IMR-90 (cell line): ENCODE measurements at regions not wholly inside any gene's neighbourhood (a gene's known extent, or its start where the extent isn't known, plus 50 kb on each side); places are given as distances from the start of the nearest gene placed in this dataset.

Experiments used
- ATAC-seq: fragments of 200-7000 bp; cut with Tn5 transposase; 2 replicates; pipeline ENCODE4 v1.9.1; 2020; ENCODE audit warnings: low read depth, mild to moderate bottlenecking, moderate library complexity
- BruUV-seq: library from RNA; stranded (reverse); fragments of 400-500 nt; replicated peaks from 2 replicates; lab custom pipeline; 2021; lab: Mats Ljungman, UMichigan
- CTCF ChIA-PET: fragments of 300-600 bp; formaldehyde crosslinking; extraction: SDS; loops from one replicate; lab custom pipeline; 2021; ENCODE audit warnings: antibody characterized with exemption; lab: Yijun Ruan, JAX
- POLR2A ChIA-PET: fragments of 300-600 bp; sonication (Branson Sonifier 250); formaldehyde crosslinking; loops from one replicate; lab custom pipeline; 2022; ENCODE audit warnings: antibody characterized with exemption; ENCODE audit not compliant: unreplicated experiment; lab: Charles Lee
- DNase-seq: peaks from one replicate; pipeline ENCODE4 v3.0.0; 2013
- H2AFZ ChIP-seq: replicated peaks from 2 replicates; pipeline ENCODE3; 2013; ENCODE audit warnings: low read length, mild to moderate bottlenecking; ENCODE audit not compliant: poor library complexity
- H2AK5ac ChIP-seq: 2 replicates; pipeline ENCODE4 v1.6.1; 2013; ENCODE audit warnings: low read depth, low read length, inconsistent platforms
- H2AK9ac ChIP-seq: replicated peaks from 2 replicates; pipeline ENCODE3; 2013; ENCODE audit warnings: mild to moderate bottlenecking, low read depth, low read length, moderate library complexity; ENCODE audit not compliant: poor library complexity
- H2BK120ac ChIP-seq: 2 replicates; pipeline ENCODE4 v1.6.1; 2013; ENCODE audit warnings: low read depth, low read length, inconsistent platforms
- H2BK15ac ChIP-seq: 3 replicates; pipeline ENCODE4 v1.6.1; 2013; ENCODE audit warnings: low read depth, low read length, inconsistent platforms
- H2BK20ac ChIP-seq: 2 replicates; pipeline ENCODE4 v1.6.1; 2013; ENCODE audit warnings: low read depth, mild to moderate bottlenecking, inconsistent platforms, low read length, moderate library complexity
- H2BK5ac ChIP-seq: 2 replicates; pipeline ENCODE4 v1.6.1; 2013; ENCODE audit warnings: mild to moderate bottlenecking, low read depth, low read length, inconsistent platforms; ENCODE audit not compliant: poor library complexity, severe bottlenecking
- H3K14ac ChIP-seq: replicated peaks from 2 replicates; pipeline ENCODE4 v1.6.1; 2013; ENCODE audit warnings: low read depth, low read length, inconsistent platforms
- H3K18ac ChIP-seq: 2 replicates; pipeline ENCODE4 v1.6.1; 2013; ENCODE audit warnings: low read depth, low read length, control low read depth
- H3K23ac ChIP-seq: 2 replicates; pipeline ENCODE4 v1.6.1; 2013; ENCODE audit warnings: low read depth, low read length, inconsistent platforms
- H3K27ac ChIP-seq: 2 replicates; pipeline ENCODE4 v1.5.1; 2013; ENCODE audit warnings: mild to moderate bottlenecking, control low read depth, low read length; ENCODE audit not compliant: insufficient read depth
- H3K27me3 ChIP-seq: 2 replicates; pipeline ENCODE4 v1.6.1; 2013; ENCODE audit warnings: low read length; ENCODE audit not compliant: control insufficient read depth, insufficient read depth
- H3K36me3 ChIP-seq: 2 replicates; pipeline ENCODE4 v1.6.1; 2013; ENCODE audit warnings: low read length, mixed read lengths; ENCODE audit not compliant: control insufficient read depth, insufficient read depth
- H3K4ac ChIP-seq: 2 replicates; pipeline ENCODE4 v1.6.1; 2013; ENCODE audit warnings: low read depth, low read length, inconsistent platforms
- H3K4me1 ChIP-seq: 2 replicates; pipeline ENCODE4 v1.6.1; 2013; ENCODE audit warnings: low read length, mixed read lengths; ENCODE audit not compliant: control insufficient read depth, insufficient read depth
- H3K4me2 ChIP-seq: 2 replicates; pipeline ENCODE4 v1.6.1; 2013; ENCODE audit warnings: low read depth, mild to moderate bottlenecking, control low read depth, low read length, moderate library complexity
- H3K4me3 ChIP-seq: 2 replicates; pipeline ENCODE4 v1.5.1; 2013; ENCODE audit warnings: low read depth, mild to moderate bottlenecking, control low read depth, low read length, moderate library complexity; ENCODE audit not compliant: insufficient read depth
- H3K56ac ChIP-seq: 2 replicates; pipeline ENCODE4 v1.6.1; 2013; ENCODE audit warnings: low read length, inconsistent platforms; ENCODE audit not compliant: insufficient read depth; ENCODE audit errors: extremely low read depth
- H3K79me1 ChIP-seq, 2 experiments: 2 replicates each; pipeline ENCODE4 v1.6.1; 2013; ENCODE audit warnings: low read length in 2 of 2, inconsistent platforms in 1 of 2, low read depth in 1 of 2
- H3K9ac ChIP-seq: 2 replicates; pipeline ENCODE4 v1.6.1; 2013; ENCODE audit warnings: low read depth, low read length, control low read depth
- H3K9me1 ChIP-seq: 2 replicates; pipeline ENCODE4 v1.6.1; 2013; ENCODE audit warnings: low read length, inconsistent platforms; ENCODE audit not compliant: insufficient read depth
- H3K9me3 ChIP-seq: 2 replicates; pipeline ENCODE4 v1.6.1; 2013; ENCODE audit warnings: low read length; ENCODE audit not compliant: control insufficient read depth, insufficient read depth
- H4K20me1 ChIP-seq: 2 replicates; pipeline ENCODE4 v1.6.1; 2013; ENCODE audit warnings: low read length, inconsistent platforms; ENCODE audit not compliant: insufficient read depth
- H4K5ac ChIP-seq: 2 replicates; pipeline ENCODE4 v1.6.1; 2013; ENCODE audit warnings: mild to moderate bottlenecking, low read depth, low read length, control low read depth
- H4K8ac ChIP-seq, 2 experiments: 2 replicates each; pipeline ENCODE4 v1.6.1; 2013; ENCODE audit warnings: low read depth in 2 of 2, low read length in 2 of 2, control low read depth in 1 of 2, inconsistent platforms in 1 of 2
- H4K91ac ChIP-seq: 2 replicates; pipeline ENCODE4 v1.6.1; 2013; ENCODE audit warnings: low read depth, low read length, inconsistent platforms; ENCODE audit not compliant: insufficient read depth
- BHLHE40 ChIP-seq: fragments of 150-350 bp; IDR thresholded peaks from 2 replicates; pipeline ENCODE4 v1.6.1; 2016; ENCODE audit warnings: mild to moderate bottlenecking, low read depth, low read length
- CEBPB ChIP-seq: IDR thresholded peaks from 2 replicates; pipeline ENCODE4 v1.6.1; 2012; ENCODE audit warnings: low read depth, low read length, improper control_type of control experiment
- CHD1 ChIP-seq: IDR thresholded peaks from 2 replicates; pipeline ENCODE4 v1.6.1; 2012; ENCODE audit warnings: low read depth, low read length, improper control_type of control experiment
- CTCF ChIP-seq: conservative IDR thresholded peaks from 2 replicates; pipeline ENCODE4 v1.5.1; 2012; ENCODE audit warnings: mild to moderate bottlenecking, low read depth, low read length, improper control_type of control experiment
- ELK1 ChIP-seq: fragments of 150-350 bp; IDR thresholded peaks from 2 replicates; pipeline ENCODE4 v1.6.1; 2016; ENCODE audit warnings: low read depth, mild to moderate bottlenecking, low read length, moderate library complexity, borderline replicate concordance
- FOS ChIP-seq: fragments of 150-350 bp; IDR thresholded peaks from 2 replicates; pipeline ENCODE4 v1.6.1; 2016; ENCODE audit warnings: low read depth, low read length
- MAFK ChIP-seq: IDR thresholded peaks from 2 replicates; pipeline ENCODE4 v1.6.1; 2012; ENCODE audit warnings: low read depth, low read length, improper control_type of control experiment
- MAZ ChIP-seq: IDR thresholded peaks from 2 replicates; pipeline ENCODE4 v1.6.1; 2012; ENCODE audit warnings: low read depth, mild to moderate bottlenecking, low read length, improper control_type of control experiment, moderate library complexity, borderline replicate concordance
- MXI1 ChIP-seq: IDR thresholded peaks from 2 replicates; pipeline ENCODE4 v1.6.1; 2012; ENCODE audit warnings: low read depth, mild to moderate bottlenecking, low read length, moderate library complexity, borderline replicate concordance
- NFE2L2 ChIP-seq: fragments of 150-350 bp; IDR thresholded peaks from 2 replicates; pipeline ENCODE4 v1.6.1; 2016; ENCODE audit warnings: low read depth, mild to moderate bottlenecking, low read length
- POLR2A ChIP-seq: IDR thresholded peaks from 2 replicates; pipeline ENCODE4 v1.6.1; 2012; ENCODE audit warnings: mild to moderate bottlenecking, low read depth, low read length
- RAD21 ChIP-seq: IDR thresholded peaks from 2 replicates; pipeline ENCODE4 v1.6.1; 2012; ENCODE audit warnings: low read length, improper control_type of control experiment
- RCOR1 ChIP-seq: IDR thresholded peaks from 2 replicates; pipeline ENCODE4 v1.6.1; 2012; ENCODE audit warnings: mild to moderate bottlenecking, low read length, improper control_type of control experiment; ENCODE audit not compliant: insufficient replicate concordance
- RFX5 ChIP-seq: IDR thresholded peaks from 2 replicates; pipeline ENCODE4 v1.8.0; 2012; ENCODE audit warnings: low read depth, mild to moderate bottlenecking, low read length, moderate library complexity
- SMC3 ChIP-seq: fragments of 150-350 bp; IDR thresholded peaks from 2 replicates; pipeline ENCODE4 v1.6.1; 2016; ENCODE audit warnings: low read depth, mild to moderate bottlenecking, antibody characterized with exemption, low read length, moderate library complexity
- USF2 ChIP-seq: fragments of 150-350 bp; IDR thresholded peaks from 2 replicates; pipeline ENCODE4 v1.6.1; 2017; ENCODE audit warnings: mild to moderate bottlenecking, antibody characterized with exemption, low read length, low read depth
- WGBS, 2 experiments: methylation state at CpG; one replicate each; pipeline versions ENCODE4 v1.1.5 to v1.1.7; 2013; ENCODE audit warnings: missing lambda C conversion rate in 2 of 2; ENCODE audit not compliant: insufficient read length in 1 of 2; ENCODE audit errors: extremely low coverage in 2 of 2; 5-methylcytosine and 5-hydroxymethylcytosine counted together
- dilution Hi-C: fragments of 300-500 bp; cut with HindIII; formaldehyde crosslinking; loops from one replicate; pipeline ENCODE4 v1.14.3; 2018; ENCODE audit warnings: low sequenced_read_pairs; ENCODE audit not compliant: unreplicated experiment
- in situ Hi-C: fragments of 300-500 bp; cut with MboI; formaldehyde crosslinking; loops from 3 replicates; pipeline ENCODE4 v1.14.3; 2019; ENCODE audit warnings: low sequenced_read_pairs, inconsistent platforms, mixed read lengths
- intact Hi-C: fragments of 100-400 bp; cut with micrococcal nuclease; formaldehyde crosslinking; loops from 2 replicates; pipeline ENCODE4 v1.10.0; 2022

DNA sequence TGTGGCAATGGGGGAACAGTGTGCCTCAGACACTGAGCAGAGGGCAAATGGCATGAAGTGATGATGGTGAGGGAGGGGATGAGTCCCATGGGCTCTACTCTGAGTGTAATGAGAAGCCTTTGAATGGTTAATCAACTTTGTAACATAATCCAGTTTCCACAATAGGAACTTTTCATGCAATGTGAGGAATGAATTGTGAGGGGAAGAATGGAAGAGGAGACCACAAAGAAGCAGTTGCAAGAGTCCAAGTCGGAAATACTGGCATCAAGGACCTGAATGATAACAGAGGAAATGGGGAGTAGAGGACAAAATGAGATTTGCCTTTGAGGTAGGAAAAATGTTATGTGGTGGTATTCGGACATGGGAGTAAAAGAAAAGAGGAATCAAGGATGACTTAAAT lies 476.9 kb upstream of the PRICKLE1 start:
- ATAC-seq (no peak), DNase-seq (no peak)
- no peaks in the 10 kb centered on the region for H3K27me3 ChIP-seq
- H4K20me1 ChIP-seq: no peaks in the 10 kb centered on the region
- no TSS peak for BruUV-seq
- dilution Hi-C loops: no loop called here
- H2BK20ac ChIP-seq: no peak overlapping the region
- H3K56ac ChIP-seq: no peak overlapping the region
- no peaks in the 10 kb centered on the region for H3K9me1 ChIP-seq
- no peaks in the 10 kb centered on the region for H3K79me1 ChIP-seq
- no peak overlapping the region for H2AK9ac ChIP-seq
- POLR2A ChIA-PET: no interaction called here
- no peak overlapping the region for H2AK5ac ChIP-seq
- H2BK120ac ChIP-seq: 0 out of 2 replicates have a peak overlapping the region, but pooled peaks have one; percentile 32
- no peak overlapping the region for H2BK15ac ChIP-seq
- no peaks in the 10 kb centered on the region for H3K9me3 ChIP-seq
- peak overlapping the region; percentile 28; the same call in 1 of the 2 replicates for H3K18ac ChIP-seq
- no peaks in the 10 kb centered on the region for H3K36me3 ChIP-seq
- no peak overlapping the region for H3K9ac ChIP-seq
- intact Hi-C loops: no loop called here
- H3K4me3 ChIP-seq: no peak overlapping the region
- H4K8ac ChIP-seq: 0 out of 4 replicates have a peak overlapping the region, but pooled peaks of 1 of the 2 experiments have one; percentile 21
- 92 to 100% methylated on average over 1 of the region's 2 CpGs for WGBS, 2 experiments
- in situ Hi-C loops: no loop called here
- H3K4me1 ChIP-seq: no peaks in the 10 kb centered on the region
- no peak overlapping the region for H4K5ac ChIP-seq
- H3K27ac ChIP-seq: no peak overlapping the region
- peak overlapping the region; percentile 27; the same call in 1 of the 2 replicates for H3K4ac ChIP-seq
- H3K14ac ChIP-seq: 0 out of 2 replicates have a peak overlapping the region, but pooled peaks have one; percentile 25
- no peak overlapping the region for H3K4me2 ChIP-seq
- H2BK5ac ChIP-seq: peak overlapping the region; percentile 51
- TF ChIP-seq RCOR1: no peak
- no peak for TF ChIP-seq FOS
- no peak for TF ChIP-seq RAD21
- no peak for TF ChIP-seq NFE2L2
- no peak for TF ChIP-seq POLR2A
- no peak for TF ChIP-seq CTCF
- no peak for TF ChIP-seq RFX5
- no peak for TF ChIP-seq BHLHE40
- no peak for TF ChIP-seq SMC3
- TF ChIP-seq MXI1: no peak
- TF ChIP-seq MAZ: no peak
- no peak for TF ChIP-seq MAFK
- TF ChIP-seq CEBPB: no peak
- no peak for TF ChIP-seq CHD1
- no peak for TF ChIP-seq USF2
- TF ChIP-seq ELK1: no peak
- CTCF ChIA-PET: no interaction called here
- H4K91ac ChIP-seq: 0 out of 2 replicates have a peak overlapping the region, but pooled peaks have one; percentile 13
- H3K23ac ChIP-seq: peak overlapping the region; percentile 56; the same call in 1 of the 2 replicates
- H2AFZ ChIP-seq: no peak overlapping the region
